ENCODE measurements at regions not wholly inside any gene's neighbourhood (a gene's known extent, or its start where the extent isn't known, plus 50 kb on each side); places are given as distances from the start of the nearest gene placed in this dataset.

DNA sequence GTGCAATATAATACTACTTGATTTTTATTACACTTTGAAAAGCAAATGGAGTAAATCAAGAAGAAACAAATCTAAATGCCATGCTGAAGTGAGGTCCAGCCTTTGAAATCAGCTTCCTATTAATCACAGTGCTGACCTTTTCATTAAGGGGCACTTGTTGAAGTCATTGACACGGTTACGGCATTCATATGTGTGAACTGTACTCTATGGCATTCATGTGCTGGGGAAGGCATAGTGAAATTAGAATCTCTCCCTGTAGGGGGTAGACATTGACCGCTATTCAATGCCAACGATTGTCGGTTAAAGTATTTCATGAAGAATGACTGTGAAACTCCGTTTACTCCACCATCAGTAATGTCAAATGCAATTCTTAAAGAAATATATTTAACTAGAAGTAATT lies 296.1 kb upstream of the SEMA3A start:
- no peak overlapping the region for H2AFZ ChIP-seq (ENCODE audit: low read depth, low read length, poor library complexity, severe bottlenecking)
- no peaks in the 10 kb centered on the region for H3K79me2 ChIP-seq (ENCODE audit: insufficient read depth, low read length)
- H3K9me3 ChIP-seq (ENCODE audit: control insufficient read depth in 1 of 2, insufficient read depth in 1 of 2, low read depth in 1 of 2, low read length in 2 of 2), result no peaks in the 10 kb centered on the region
- no peak for ATAC-seq
- H3K4me3 ChIP-seq (replicated peaks in 1 of 2; ENCODE audit: low read depth in 1 of 2, low read length in 2 of 2), result no peak overlapping the region
- H3K27ac ChIP-seq (ENCODE audit: low read depth, low read length), result no peak overlapping the region
- no TSS peak for BruUV-seq (replicated peaks)
- H3K4me2 ChIP-seq (ENCODE audit: low read length), result no peak overlapping the region
- intact Hi-C loops (cut with micrococcal nuclease), result no loop called here
- no peaks in the 10 kb centered on the region for H3K9me2 ChIP-seq (ENCODE audit: insufficient read depth)
- RAD21 ChIA-PET (ENCODE audit: low non-redundant PET in 1 of 2, low total read pairs in 2 of 2, uncharacterized antibody in 2 of 2, unreplicated experiment in 2 of 2), result no interaction called here
- DNase-seq (ENCODE audit: low read depth, low spot score), result no peak
- CTCF ChIA-PET, result no interaction called here
- no peaks in the 10 kb centered on the region for H3K4me1 ChIP-seq (ENCODE audit: control insufficient read depth in 1 of 2, insufficient read depth in 2 of 2, low read length in 2 of 2)
- H3K27me3 ChIP-seq (ENCODE audit: insufficient read depth, low read length), result no peaks in the 10 kb centered on the region
- no peaks in the 10 kb centered on the region for H4K20me1 ChIP-seq (ENCODE audit: insufficient read depth)
- POLR2A ChIA-PET, result no interaction called here
- TF ChIP-seq ZNF274 (IDR thresholded peaks at IDR 0.05; ENCODE audit: low read depth, low read length), result no peak
- TF ChIP-seq CBX3 (IDR thresholded peaks at IDR 0.05; ENCODE audit: low read depth), result no peak
- TF ChIP-seq POLR2A (IDR thresholded peaks at IDR 0.05; ENCODE audit: borderline replicate concordance, extremely low read depth, insufficient read depth, insufficient read length), result no peak
- TF ChIP-seq, protein P1, sequence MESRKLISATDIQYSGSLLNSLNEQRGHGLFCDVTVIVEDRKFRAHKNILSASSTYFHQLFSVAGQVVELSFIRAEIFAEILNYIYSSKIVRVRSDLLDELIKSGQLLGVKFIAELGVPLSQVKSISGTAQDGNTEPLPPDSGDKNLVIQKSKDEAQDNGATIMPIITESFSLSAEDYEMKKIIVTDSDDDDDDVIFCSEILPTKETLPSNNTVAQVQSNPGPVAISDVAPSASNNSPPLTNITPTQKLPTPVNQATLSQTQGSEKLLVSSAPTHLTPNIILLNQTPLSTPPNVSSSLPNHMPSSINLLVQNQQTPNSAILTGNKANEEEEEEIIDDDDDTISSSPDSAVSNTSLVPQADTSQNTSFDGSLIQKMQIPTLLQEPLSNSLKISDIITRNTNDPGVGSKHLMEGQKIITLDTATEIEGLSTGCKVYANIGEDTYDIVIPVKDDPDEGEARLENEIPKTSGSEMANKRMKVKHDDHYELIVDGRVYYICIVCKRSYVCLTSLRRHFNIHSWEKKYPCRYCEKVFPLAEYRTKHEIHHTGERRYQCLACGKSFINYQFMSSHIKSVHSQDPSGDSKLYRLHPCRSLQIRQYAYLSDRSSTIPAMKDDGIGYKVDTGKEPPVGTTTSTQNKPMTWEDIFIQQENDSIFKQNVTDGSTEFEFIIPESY (IDR thresholded peaks at IDR 0.05; ENCODE audit: extremely low read depth, insufficient replicate concordance, low read length), result no peak
- no peak for TF ChIP-seq YY1 (IDR thresholded peaks at IDR 0.05; ENCODE audit: extremely low read depth, insufficient replicate concordance, low read depth, low read length)
- TF ChIP-seq, protein P2, sequence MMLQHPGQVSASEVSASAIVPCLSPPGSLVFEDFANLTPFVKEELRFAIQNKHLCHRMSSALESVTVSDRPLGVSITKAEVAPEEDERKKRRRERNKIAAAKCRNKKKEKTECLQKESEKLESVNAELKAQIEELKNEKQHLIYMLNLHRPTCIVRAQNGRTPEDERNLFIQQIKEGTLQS (IDR thresholded peaks at IDR 0.05), result no peak
- no peak for TF ChIP-seq SIN3A (IDR thresholded peaks at IDR 0.05; ENCODE audit: low read depth)
- TF ChIP-seq SRF (IDR thresholded peaks at IDR 0.05; ENCODE audit: low read depth), result no peak
- TF ChIP-seq RAD21 (IDR thresholded peaks at IDR 0.05; ENCODE audit: low read depth), result no peak; the same call in 1 of the 2 replicates
- TF ChIP-seq, protein P3, sequence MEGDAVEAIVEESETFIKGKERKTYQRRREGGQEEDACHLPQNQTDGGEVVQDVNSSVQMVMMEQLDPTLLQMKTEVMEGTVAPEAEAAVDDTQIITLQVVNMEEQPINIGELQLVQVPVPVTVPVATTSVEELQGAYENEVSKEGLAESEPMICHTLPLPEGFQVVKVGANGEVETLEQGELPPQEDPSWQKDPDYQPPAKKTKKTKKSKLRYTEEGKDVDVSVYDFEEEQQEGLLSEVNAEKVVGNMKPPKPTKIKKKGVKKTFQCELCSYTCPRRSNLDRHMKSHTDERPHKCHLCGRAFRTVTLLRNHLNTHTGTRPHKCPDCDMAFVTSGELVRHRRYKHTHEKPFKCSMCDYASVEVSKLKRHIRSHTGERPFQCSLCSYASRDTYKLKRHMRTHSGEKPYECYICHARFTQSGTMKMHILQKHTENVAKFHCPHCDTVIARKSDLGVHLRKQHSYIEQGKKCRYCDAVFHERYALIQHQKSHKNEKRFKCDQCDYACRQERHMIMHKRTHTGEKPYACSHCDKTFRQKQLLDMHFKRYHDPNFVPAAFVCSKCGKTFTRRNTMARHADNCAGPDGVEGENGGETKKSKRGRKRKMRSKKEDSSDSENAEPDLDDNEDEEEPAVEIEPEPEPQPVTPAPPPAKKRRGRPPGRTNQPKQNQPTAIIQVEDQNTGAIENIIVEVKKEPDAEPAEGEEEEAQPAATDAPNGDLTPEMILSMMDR (IDR thresholded peaks at IDR 0.05 in 2 of 3, conservative IDR thresholded peaks at IDR 0.05 in 1 of 3; ENCODE audit: borderline replicate concordance in 1 of 3, insufficient read depth in 1 of 3, low read depth in 2 of 3, low read length in 2 of 3), result no peak
- no peak for TF ChIP-seq JUND (IDR thresholded peaks at IDR 0.05)
- H3K36me3 ChIP-seq (ENCODE audit: control insufficient read depth in 1 of 2, insufficient read depth in 2 of 2, low read length in 2 of 2), result no peaks in the 10 kb centered on the region
- no peak overlapping the region for H3K9ac ChIP-seq (ENCODE audit: low read length)

Data from HCT116 (cell line).